Smooth muscle cell (in vitro differentiated cells): ENCODE measurements at regions not wholly inside any gene's neighbourhood (a gene's known extent, or its start where the extent isn't known, plus 50 kb on each side); places are given as distances from the start of the nearest gene placed in this dataset.

Experiments used
- DNase-seq: peaks from one replicate; lab custom pipeline; 2025; ENCODE audit not compliant: unreplicated experiment; lab: John Stamatoyannopoulos, UW
- H2AFZ ChIP-seq: fragments of 200-600 bp; sonication (generic); 2 replicates; pipeline ENCODE4 v1.6.0; 2016; ENCODE audit warnings: antibody characterized with exemption, low read depth, mild to moderate bottlenecking
- H3F3A ChIP-seq: fragments of 200-600 bp; sonication (generic); 2 replicates; pipeline ENCODE4 v1.6.0; 2017; ENCODE audit warnings: antibody characterized with exemption, low read depth
- H3K27ac ChIP-seq: fragments of 200-600 bp; sonication (generic); 2 replicates; pipeline ENCODE4 v1.5.1; 2016; ENCODE audit warnings: low read depth, mild to moderate bottlenecking
- H3K27me3 ChIP-seq: fragments of 200-600 bp; sonication (generic); 2 replicates; pipeline ENCODE4 v1.6.1; 2016; ENCODE audit warnings: low read depth, mild to moderate bottlenecking
- H3K36me3 ChIP-seq: fragments of 200-600 bp; sonication (generic); 2 replicates; pipeline ENCODE4 v1.5.1; 2016; ENCODE audit warnings: low read depth
- H3K4me1 ChIP-seq: fragments of 200-600 bp; sonication (generic); 2 replicates; pipeline ENCODE4 v1.5.1; 2016; ENCODE audit warnings: low read depth
- H3K4me2 ChIP-seq: fragments of 200-600 bp; sonication (generic); 2 replicates; pipeline ENCODE4 v1.6.0; 2016; ENCODE audit warnings: mild to moderate bottlenecking
- H3K4me3 ChIP-seq: fragments of 200-600 bp; sonication (generic); 2 replicates; pipeline ENCODE4 v1.5.1; 2016; ENCODE audit warnings: mild to moderate bottlenecking
- H3K79me2 ChIP-seq: fragments of 200-600 bp; sonication (generic); 2 replicates; pipeline ENCODE4 v1.6.0; 2016; ENCODE audit warnings: low read depth, mild to moderate bottlenecking
- H3K9ac ChIP-seq: fragments of 200-600 bp; sonication (generic); 2 replicates; pipeline ENCODE4 v1.6.0; 2016; ENCODE audit warnings: low read depth
- H3K9me3 ChIP-seq: fragments of 200-600 bp; sonication (generic); replicated peaks from 2 replicates; pipeline ENCODE4 v1.5.1; 2016; ENCODE audit warnings: low read depth
- H4K20me1 ChIP-seq: fragments of 200-600 bp; sonication (generic); 2 replicates; pipeline ENCODE4 v1.6.0; 2016; ENCODE audit warnings: low read depth
- WGBS: methylation state at CpG from one replicate; pipeline ENCODE4 v1.1.7; 2016; ENCODE audit warnings: low lambda C conversion rate; 5-methylcytosine and 5-hydroxymethylcytosine counted together
- TF ChIP-seq, protein P1 (sequence below): fragments of 200-600 bp; sonication (generic); IDR thresholded peaks from 2 replicates; pipeline ENCODE4 v1.5.1; 2017; ENCODE audit warnings: borderline replicate concordance, mild to moderate bottlenecking, antibody characterized with exemption; ENCODE audit not compliant: insufficient read depth, poor library complexity, severe bottlenecking

DNA sequence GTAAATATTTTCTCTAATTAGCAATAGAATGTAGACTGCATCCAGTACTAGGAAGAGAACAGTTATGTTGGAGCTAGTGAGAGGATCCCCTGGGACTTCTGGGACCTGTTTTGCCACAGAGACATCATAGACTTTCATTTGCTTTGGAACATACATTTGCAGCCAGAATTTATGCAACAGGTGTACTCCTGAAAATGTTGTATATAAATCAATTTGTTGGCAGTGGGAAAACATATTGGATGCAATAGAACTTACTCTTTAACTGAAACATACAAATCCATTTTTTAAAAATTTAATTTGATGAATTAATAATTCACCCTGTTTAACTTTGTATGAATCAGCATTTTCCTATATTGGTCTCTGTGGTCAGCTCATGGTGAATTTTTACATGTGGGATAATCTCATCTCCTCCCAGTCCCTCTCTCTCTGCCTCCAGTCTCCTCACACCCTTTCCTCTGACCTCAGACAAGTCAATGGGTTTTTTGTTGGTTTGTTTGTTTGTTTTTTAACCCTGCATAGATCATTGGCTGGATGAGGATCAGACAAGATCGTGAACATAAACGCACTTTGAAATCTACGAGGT is 263.0 kb downstream of the LPIN1 start:
- Histone ChIP-seq H3K79me2 (no peaks in the 10 kb centered on the region), H3K9me3 (no peaks in the 10 kb centered on the region), H2AFZ (no peak overlapping the region), H3K27me3 (no peaks in the 10 kb centered on the region), H3K4me1 (peaks cover 22% of the 10 kb centered on the region), H4K20me1 (no peaks in the 10 kb centered on the region), H3F3A (peaks cover 23% of the 10 kb centered on the region), H3K27ac (no peak overlapping the region), H3K4me2 (peak overlapping the region; percentile 12), H3K36me3 (no peaks in the 10 kb centered on the region), H3K9ac (no peak overlapping the region), H3K4me3 (no peak overlapping the region)
- TF ChIP-seq, protein P1, sequence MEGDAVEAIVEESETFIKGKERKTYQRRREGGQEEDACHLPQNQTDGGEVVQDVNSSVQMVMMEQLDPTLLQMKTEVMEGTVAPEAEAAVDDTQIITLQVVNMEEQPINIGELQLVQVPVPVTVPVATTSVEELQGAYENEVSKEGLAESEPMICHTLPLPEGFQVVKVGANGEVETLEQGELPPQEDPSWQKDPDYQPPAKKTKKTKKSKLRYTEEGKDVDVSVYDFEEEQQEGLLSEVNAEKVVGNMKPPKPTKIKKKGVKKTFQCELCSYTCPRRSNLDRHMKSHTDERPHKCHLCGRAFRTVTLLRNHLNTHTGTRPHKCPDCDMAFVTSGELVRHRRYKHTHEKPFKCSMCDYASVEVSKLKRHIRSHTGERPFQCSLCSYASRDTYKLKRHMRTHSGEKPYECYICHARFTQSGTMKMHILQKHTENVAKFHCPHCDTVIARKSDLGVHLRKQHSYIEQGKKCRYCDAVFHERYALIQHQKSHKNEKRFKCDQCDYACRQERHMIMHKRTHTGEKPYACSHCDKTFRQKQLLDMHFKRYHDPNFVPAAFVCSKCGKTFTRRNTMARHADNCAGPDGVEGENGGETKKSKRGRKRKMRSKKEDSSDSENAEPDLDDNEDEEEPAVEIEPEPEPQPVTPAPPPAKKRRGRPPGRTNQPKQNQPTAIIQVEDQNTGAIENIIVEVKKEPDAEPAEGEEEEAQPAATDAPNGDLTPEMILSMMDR = no peak
- 77% methylated on average over 3 of the region's 3 CpGs for WGBS
- no peak for DNase-seq

DNA sequence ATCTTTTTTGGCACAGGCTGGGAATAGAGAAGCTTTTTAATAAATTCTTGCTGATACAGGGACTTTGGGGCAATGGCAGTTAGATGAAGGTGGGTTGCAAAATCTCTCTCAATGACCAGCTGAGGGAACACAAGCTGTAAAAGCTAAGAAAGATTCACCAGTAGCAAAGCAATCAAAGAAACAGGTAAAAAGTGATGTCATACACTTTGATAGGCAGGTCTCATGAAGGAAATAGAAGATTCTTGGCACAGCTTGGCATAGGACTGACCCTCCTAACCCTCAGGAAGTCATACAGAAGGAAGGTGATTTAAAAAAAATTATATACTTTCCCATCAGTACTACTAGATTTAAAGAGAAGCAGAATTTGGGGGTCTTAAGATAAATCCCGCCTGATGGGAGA is 263.6 kb downstream of the LPIN1 start:
- H3K36me3 ChIP-seq = no peaks in the 10 kb centered on the region
- H2AFZ ChIP-seq = no peak overlapping the region
- peaks cover 22% of the 10 kb centered on the region for H3K4me1 ChIP-seq
- H3K9me3 ChIP-seq = no peaks in the 10 kb centered on the region
- TF ChIP-seq, protein P1 = no peak
- 97% methylated on average over 1 of the region's 1 CpG for WGBS
- H3K9ac ChIP-seq = no peak overlapping the region
- no peak overlapping the region for H3K4me2 ChIP-seq
- no peaks in the 10 kb centered on the region for H4K20me1 ChIP-seq
- no peak overlapping the region for H3K27ac ChIP-seq
- H3F3A ChIP-seq = peaks cover 23% of the 10 kb centered on the region
- no peaks in the 10 kb centered on the region for H3K79me2 ChIP-seq
- no peak for DNase-seq
- no peak overlapping the region for H3K4me3 ChIP-seq
- no peaks in the 10 kb centered on the region for H3K27me3 ChIP-seq

DNA sequence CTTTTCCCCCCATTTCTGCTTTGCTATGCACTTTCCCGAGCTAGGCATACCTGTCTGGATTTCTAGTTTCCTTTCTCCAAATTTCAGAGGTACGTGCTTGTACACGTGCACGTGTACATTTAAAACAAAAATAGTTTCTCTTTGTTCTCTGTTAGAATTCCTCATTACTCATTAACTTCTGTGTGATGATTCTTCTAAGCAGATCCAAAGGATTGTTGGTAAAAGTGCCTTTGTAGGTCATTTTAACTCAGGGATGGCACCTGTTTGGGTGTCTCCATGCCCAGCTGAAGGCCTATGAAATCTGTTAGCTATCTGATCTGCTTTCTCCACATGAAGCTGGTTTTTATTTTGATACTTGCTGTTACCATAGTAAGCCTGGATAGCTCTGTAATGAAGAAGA is 264.3 kb downstream of the LPIN1 start:
- Histone ChIP-seq H3K9ac (no peak overlapping the region), H3K79me2 (no peaks in the 10 kb centered on the region), H3K27me3 (no peaks in the 10 kb centered on the region), H3K4me3 (no peak overlapping the region), H2AFZ (no peak overlapping the region), H3K36me3 (no peaks in the 10 kb centered on the region), H3K27ac (no peak overlapping the region), H3F3A (peaks cover 19% of the 10 kb centered on the region), H3K4me2 (no peak overlapping the region), H4K20me1 (no peaks in the 10 kb centered on the region), H3K9me3 (no peaks in the 10 kb centered on the region), H3K4me1 (peaks cover 19% of the 10 kb centered on the region)
- no peak for DNase-seq
- TF ChIP-seq, protein P1 = no peak
- WGBS = 93% methylated on average over 4 of the region's 4 CpGs
